GM19351 (cell line): ENCODE measurements at regions not wholly inside any gene's neighbourhood (a gene's known extent, or its start where the extent isn't known, plus 50 kb on each side); places are given as distances from the start of the nearest gene placed in this dataset.
"Not testable (repeated sequence)": the region's sequence is repeated elsewhere in the genome, so short reads cannot be mapped to it uniquely, and the experiment has no call there.

Experiments used
- ATAC-seq: cut with Tn5 transposase; IDR thresholded peaks from one replicate; pipeline ENCODE4 v1.9.1; 2021; ENCODE audit warnings: mild to moderate bottlenecking, moderate library complexity; ENCODE audit not compliant: unreplicated experiment

DNA sequence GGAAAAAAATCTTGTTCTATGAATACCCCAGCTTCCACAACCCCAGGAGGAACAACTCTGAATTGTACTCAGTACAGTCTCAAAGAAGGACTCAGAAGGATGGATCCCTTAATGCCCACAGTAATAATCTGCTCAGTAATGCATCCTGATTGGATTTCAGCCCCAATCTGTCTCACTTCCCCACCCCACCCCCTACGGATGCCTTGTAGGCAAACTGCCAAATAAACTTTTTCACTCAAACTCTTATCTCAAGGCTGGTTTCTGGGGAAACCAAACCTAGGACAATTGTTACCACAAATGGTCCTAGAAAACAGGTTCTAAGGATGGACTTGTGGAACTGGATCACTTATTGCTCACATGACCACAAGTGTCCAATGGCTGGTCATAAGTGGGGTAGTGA, 1021.8 kb upstream of the INTU start:
- no peak for ATAC-seq

DNA sequence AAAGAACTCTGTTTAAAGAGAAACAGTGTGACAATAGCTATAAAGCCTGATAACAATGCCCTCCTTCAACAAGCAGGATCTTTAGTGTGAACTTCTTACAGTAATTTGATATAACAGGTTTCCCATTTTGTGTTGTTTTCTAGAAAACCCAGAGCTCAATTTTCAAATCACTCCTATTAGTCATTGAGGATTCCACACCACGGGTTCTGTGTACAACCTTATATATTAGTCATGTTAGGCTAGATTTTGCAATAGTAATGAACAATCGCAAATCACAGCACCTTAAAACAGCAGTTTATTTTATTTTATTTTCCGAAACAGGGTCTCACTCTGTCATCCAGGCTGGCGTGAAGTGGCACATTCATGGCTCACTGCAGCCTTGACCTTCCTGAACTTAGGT, 1020.9 kb upstream of the INTU start:
- no peak for ATAC-seq

GRCh38 chr4:126614356-126614855, 1018.4 kb upstream of the INTU start:
- ATAC-seq, result no peak

GRCh38 chr4:126616795-126617194, 1016.0 kb upstream of the INTU start:
- no peak for ATAC-seq

DNA sequence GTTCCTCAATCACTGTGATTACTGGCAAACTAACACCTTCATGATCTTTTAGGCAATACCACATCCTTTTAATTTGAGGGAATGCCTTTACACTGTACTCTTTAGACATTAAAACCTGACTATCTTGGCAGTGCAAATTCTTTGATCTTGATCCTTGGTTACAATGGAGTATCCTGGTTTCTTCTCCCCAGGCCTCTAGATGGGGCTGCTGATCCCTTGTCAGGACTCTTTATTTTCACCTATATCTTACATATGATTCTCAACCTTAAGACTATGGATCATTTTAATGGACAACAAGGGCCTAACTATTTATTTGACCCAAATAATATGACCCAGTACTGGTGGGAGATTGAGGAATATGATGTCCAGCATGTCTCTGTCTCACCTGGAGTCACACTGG, 1005.5 kb upstream of the INTU start:
- ATAC-seq, result no peak

GRCh38 chr4:126628933-126629332, 1003.8 kb upstream of the INTU start:
- ATAC-seq, result no peak

- ATAC-seq, result no peak
Observed at GRCh38 chr4:126630230-126630629, 1002.5 kb upstream of the INTU start.

DNA sequence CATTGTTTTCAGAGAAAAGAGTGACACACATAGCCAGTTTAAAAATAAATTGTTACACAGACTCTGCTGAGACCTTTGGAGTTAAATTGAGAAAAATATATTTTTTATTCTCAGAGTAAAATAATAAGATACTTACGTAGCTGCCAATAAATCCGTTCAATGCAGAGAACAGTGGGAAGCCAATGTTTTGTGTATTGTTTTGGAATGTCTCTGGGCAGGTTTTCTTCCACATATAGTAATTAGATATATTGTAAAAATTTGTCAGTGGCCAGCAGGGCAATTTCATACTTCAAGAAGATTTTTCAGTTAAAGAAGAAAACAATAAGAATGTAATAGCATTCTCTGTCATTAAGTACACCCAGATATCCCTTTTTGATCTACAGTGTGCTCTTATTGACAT, 999.5 kb upstream of the INTU start:
- ATAC-seq, result no peak

GRCh38 chr4:126637706-126638105, 995.1 kb upstream of the INTU start:
- no peak for ATAC-seq

DNA sequence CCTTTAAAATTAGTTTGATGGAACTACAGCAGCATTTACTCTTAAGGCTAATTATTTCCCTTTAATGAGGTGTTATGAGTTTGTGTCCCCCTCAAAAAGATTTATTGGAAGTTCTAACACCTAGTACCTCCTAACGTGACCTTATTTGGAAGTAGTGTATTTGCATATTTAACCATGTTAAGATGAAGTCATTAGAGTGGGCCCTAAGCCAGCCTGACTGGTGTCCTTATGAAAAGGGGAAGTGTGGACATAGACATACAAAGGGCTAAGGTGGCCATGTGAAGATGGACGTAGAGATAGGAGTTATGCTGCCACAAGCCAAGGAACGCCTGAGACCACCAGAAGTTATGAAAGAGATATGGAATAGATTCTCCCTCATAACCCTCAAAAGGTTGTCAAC, 985.4 kb upstream of the INTU start:
- ATAC-seq, result no peak

GRCh38 chr4:126647756-126648397, 984.9 kb upstream of the INTU start:
- no peak for ATAC-seq

- ATAC-seq, result no peak
Observed at GRCh38 chr4:126658411-126658810, 974.3 kb upstream of the INTU start.

GRCh38 chr4:126661194-126661593, 971.6 kb upstream of the INTU start:
- no peak for ATAC-seq

- ATAC-seq, result no peak
Observed at GRCh38 chr4:126664839-126665238, 967.9 kb upstream of the INTU start.

DNA sequence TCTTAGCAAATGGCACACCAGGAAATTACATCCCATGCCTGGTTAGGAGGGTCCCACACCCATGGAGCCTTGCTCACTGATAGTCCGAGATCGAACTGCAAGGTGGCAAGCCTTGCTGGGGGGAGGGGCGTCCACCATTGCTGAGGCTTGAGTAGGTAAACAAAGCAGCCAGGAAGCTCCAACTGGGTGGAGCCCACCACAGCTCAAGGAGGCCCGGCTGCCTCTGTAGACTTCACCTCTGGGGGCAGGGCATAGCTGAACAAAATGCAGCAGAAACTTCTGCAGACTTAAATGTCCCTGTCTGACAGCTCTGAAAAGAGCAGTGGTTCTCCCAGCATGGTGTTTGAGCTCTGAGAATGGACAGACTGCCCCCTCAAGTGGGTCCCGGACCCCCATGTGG, 962.7 kb upstream of the INTU start:
- ATAC-seq, result not testable (repeated sequence)

- no peak for ATAC-seq
Observed at GRCh38 chr4:126678618-126679017, 954.1 kb upstream of the INTU start.

GRCh38 chr4:126679303-126679702, 953.5 kb upstream of the INTU start:
- no peak for ATAC-seq

GRCh38 chr4:126682250-126682649, 950.5 kb upstream of the INTU start:
- ATAC-seq, result no peak

DNA sequence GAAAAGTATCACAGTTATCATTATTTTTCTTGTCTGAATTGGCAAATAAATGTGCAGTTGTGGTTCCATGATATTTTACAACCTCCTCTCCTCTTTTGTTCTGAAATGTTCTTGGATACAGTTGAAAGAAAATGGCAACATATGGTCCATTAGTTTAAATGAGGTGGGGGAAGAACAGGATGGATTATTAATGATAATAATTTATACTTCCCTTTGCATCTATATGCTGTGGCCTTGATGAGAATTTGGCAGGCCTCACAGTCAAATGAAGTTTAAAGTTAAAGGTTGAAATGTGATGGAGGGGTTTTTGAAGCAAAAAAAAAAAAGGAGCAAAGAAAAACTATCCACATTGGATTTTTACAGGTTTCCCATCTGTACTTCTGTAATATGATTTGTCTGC, 946.3 kb upstream of the INTU start:
- no peak for ATAC-seq

DNA sequence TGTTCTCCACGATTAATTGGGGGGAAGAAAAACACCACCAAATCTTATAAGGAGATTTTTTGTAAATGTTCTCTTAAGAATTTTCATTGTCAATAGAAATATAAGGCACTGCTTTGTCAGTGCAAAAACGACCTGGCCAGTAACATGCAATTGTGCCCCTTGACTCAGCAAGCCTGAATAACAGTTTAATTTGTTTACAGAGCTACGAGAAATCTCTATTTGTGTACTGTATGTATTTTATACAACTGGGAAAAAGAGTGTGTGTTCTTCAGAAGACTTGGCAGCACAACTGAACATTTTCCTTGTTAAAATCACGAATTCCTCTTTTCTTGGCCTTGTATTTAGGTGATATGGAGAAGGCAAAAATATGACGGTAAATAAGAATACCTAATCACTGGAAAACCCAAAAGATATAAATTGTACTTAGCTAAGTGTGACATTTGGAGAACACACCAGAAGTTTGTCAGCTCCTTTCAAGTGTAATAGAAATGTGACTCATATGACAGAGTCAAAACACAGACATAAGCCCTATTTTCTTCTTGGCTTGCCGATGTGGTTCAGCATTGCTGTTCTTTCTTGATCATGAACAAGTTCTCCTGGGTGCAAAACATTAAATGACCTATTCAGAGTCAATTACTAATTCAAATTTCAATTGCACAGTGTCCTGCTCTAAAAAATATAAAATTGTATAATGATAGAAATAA, 945.0 kb upstream of the INTU start:
- no peak for ATAC-seq

DNA sequence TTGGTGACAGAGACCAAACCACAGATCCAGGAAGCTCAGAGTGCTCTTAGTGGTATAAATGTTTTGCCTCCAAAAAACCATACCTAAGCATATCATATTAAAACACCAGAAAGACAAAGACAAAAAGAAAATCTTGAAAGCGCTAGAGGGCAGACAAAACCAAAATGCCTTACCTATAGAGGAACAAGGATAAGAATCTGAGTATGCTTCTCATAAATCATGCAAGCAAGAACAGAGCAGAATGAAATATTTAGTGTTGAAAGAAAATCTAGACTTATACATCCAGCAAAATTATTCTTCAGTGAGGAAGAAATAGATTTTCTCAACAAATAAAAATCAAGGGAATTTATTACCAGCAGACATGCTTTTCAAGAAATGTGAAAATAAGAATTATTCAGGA, 941.0 kb upstream of the INTU start:
- ATAC-seq, result no peak

- no peak for ATAC-seq
Observed at GRCh38 chr4:126697748-126698147, 935.0 kb upstream of the INTU start.

- no peak for ATAC-seq
Observed at GRCh38 chr4:126698224-126698623, 934.5 kb upstream of the INTU start.
